ENCODE measurements at regions not wholly inside any gene's neighbourhood (a gene's known extent, or its start where the extent isn't known, plus 50 kb on each side); places are given as distances from the start of the nearest gene placed in this dataset.

DNA sequence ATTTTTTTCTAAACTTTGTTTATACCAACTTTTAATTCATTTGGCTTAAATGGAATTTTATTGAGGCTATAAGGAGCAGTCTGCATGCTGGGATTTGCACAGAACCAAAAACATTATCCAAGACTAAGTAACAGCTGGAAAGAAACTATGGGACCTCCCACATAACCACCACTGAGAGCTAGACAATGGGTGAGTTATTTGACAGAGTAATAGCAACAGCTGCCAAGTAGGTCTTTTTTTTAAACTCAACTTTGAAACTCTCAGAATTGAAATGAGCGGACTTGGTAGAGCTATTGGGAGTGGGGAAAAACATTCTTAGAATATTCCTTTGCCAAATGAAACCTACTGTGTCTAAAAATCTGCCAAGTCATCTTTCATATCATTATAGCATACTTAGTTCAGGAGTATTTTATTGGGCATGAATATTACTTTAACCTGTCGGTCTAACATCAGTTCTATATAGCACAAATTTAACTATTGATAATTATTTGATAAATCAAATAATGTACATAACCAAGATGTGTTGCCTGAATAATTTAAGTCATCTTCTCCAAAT is 1428.0 kb downstream of the PCDH7 start:
- no peak for ATAC-seq
- Histone ChIP-seq H3K36me3 (no peaks in the 10 kb centered on the region), H3K27me3 (no peaks in the 10 kb centered on the region), H3K4me3 (no peak overlapping the region), H3K27ac (no peak overlapping the region), H3K4me1 (no peaks in the 10 kb centered on the region), H3K9me3 (peaks cover 0 to 4% (median 0%) of the 10 kb centered on the region in 11 donors)
- no peak for DNase-seq
- intact Hi-C loops (cut with DNase I) = no loop called here
- WGBS, 2 donors = 61 to 73% methylated on average over 2 of the region's 2 CpGs
- TF ChIP-seq, protein P1, sequence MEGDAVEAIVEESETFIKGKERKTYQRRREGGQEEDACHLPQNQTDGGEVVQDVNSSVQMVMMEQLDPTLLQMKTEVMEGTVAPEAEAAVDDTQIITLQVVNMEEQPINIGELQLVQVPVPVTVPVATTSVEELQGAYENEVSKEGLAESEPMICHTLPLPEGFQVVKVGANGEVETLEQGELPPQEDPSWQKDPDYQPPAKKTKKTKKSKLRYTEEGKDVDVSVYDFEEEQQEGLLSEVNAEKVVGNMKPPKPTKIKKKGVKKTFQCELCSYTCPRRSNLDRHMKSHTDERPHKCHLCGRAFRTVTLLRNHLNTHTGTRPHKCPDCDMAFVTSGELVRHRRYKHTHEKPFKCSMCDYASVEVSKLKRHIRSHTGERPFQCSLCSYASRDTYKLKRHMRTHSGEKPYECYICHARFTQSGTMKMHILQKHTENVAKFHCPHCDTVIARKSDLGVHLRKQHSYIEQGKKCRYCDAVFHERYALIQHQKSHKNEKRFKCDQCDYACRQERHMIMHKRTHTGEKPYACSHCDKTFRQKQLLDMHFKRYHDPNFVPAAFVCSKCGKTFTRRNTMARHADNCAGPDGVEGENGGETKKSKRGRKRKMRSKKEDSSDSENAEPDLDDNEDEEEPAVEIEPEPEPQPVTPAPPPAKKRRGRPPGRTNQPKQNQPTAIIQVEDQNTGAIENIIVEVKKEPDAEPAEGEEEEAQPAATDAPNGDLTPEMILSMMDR (IDR thresholded peaks at IDR 0.05) = no peak

DNA sequence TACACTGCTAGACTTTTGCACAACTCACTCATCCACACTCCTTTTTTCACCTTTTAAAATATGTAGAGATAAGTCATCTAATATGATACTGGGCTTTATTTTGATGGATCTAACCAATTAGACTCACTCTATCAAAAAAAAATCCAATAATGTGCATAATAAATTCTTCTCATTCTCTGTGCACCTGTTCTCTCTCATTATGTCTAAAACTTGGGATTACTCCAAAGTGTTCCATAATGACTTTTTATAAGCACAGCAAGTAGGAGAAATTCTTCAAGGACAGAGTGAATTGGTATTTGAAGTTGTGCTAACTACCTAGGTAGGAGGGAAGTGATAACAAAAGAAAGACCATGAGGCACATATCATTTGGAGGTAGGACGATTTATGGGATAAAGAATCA is 1438.8 kb downstream of the PCDH7 start:
- Histone ChIP-seq H3K36me3 (no peaks in the 10 kb centered on the region), H3K27me3 (no peaks in the 10 kb centered on the region), H3K27ac (no peak overlapping the region), H3K4me1 (no peaks in the 10 kb centered on the region), H3K9me3 (peaks cover 0 to 7% (median 0%) of the 10 kb centered on the region in 11 donors), H3K4me3 (no peak overlapping the region)
- DNase-seq = no peak
- TF ChIP-seq, protein P1 (IDR thresholded peaks at IDR 0.05) = no peak
- intact Hi-C loops (cut with DNase I) = no loop called here
- 53 to 66% methylated on average over 1 of the region's 1 CpG for WGBS, 2 donors
- no peak for ATAC-seq

DNA sequence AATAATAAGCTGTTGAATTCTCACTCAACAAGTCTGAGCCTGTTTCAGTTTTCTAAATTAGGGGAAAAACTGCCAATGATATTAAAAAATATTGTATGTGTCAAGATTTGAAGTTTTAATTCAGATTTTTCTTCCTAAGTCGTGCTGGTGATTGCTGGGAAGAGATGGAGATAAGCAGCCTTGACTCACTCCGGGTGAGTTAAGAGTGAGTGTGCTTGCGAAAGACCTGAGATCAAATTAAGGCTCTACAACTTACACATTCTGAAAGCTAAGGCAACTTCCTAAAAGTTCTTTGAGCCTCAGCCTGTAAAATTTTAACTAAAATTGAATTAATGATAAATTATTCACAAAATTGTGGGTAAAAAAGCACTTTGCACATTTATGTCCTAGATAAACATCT is 1441.2 kb downstream of the PCDH7 start:
- H3K4me3 ChIP-seq = no peak overlapping the region
- WGBS, 2 donors = 50 to 54% methylated on average over 3 of the region's 3 CpGs

DNA sequence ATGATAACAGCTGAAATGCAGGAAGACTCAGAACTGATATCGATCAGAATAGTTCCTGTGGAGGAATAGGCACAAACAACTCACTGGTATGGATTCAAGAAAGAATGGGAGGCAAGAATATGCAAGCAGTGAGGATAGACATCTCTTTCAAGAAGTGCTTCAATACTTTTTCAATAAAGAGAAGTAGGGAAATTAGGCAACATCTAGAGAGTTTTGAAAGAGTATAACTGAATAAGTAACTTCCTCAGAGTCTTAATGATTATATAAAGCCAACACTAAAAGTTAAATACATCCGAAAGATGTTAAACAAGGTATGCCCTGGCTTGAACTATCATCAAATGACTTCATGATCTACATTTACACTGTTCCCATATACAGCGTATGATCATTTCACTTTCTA is 1443.0 kb downstream of the PCDH7 start:
- Histone ChIP-seq H3K9me3 (peaks cover 0 to under 1% (median 0%) of the 10 kb centered on the region in 11 donors), H3K4me1 (no peaks in the 10 kb centered on the region), H3K27me3 (no peaks in the 10 kb centered on the region), H3K27ac (no peak overlapping the region), H3K36me3 (no peaks in the 10 kb centered on the region), H3K4me3 (no peak overlapping the region)
- no peak for ATAC-seq
- no peak for DNase-seq
- intact Hi-C loops (cut with DNase I) = no loop called here
- TF ChIP-seq, protein P1 (IDR thresholded peaks at IDR 0.05) = no peak
- 84 to 88% methylated on average over 3 of the region's 3 CpGs for WGBS, 2 donors

More for the DNA sequence above, 1441.2 kb downstream of the PCDH7 start:
- DNase-seq (no peak), ATAC-seq (no peak)
- no peak overlapping the region for H3K27ac ChIP-seq
- intact Hi-C loops (cut with DNase I) = no loop called here
- TF ChIP-seq, protein P1 (IDR thresholded peaks at IDR 0.05) = no peak
- no peaks in the 10 kb centered on the region for H3K4me1 ChIP-seq
- no peaks in the 10 kb centered on the region for H3K36me3 ChIP-seq
- no peaks in the 10 kb centered on the region for H3K27me3 ChIP-seq
- peaks cover 0 to 2% (median 0%) of the 10 kb centered on the region in 11 donors for H3K9me3 ChIP-seq
